Tibial artery (tissue), 4 donors: ENCODE measurements at regions not wholly inside any gene's neighbourhood (a gene's known extent, or its start where the extent isn't known, plus 50 kb on each side); places are given as distances from the start of the nearest gene placed in this dataset.

Experiments used
- DNase-seq, 2 donors: peaks; one replicate each; pipeline ENCODE4 v3.0.0-alpha.2; 2019
- H3K27ac ChIP-seq, 2 donors: fragments of 200-600 bp; sonication (generic) in 1 of 2; 1 replicate in 1 of 2; 2 replicates in 1 of 2; pipeline ENCODE4 v1.5.1; 2018 to 2019; ENCODE audit warnings: mild to moderate bottlenecking in 1 of 2
- H3K27me3 ChIP-seq, 2 donors: fragments of 200-600 bp; sonication (generic) in 1 of 2; one replicate each; pipeline versions ENCODE4 v1.5.1 to v1.6.0; 2016 to 2019
- H3K36me3 ChIP-seq, 3 donors: fragments of 200-600 bp; sonication (generic) in 2 of 3; one replicate each; pipeline ENCODE4 v1.5.1; 2016 to 2019; ENCODE audit warnings: mild to moderate bottlenecking in 2 of 3
- H3K4me1 ChIP-seq, 4 donors: fragments of 200-600 bp; sonication (generic) in 2 of 4; 1 replicate in 3 of 4; 2 replicates in 1 of 4; pipeline ENCODE4 v1.5.1; 2016 to 2019
- H3K4me3 ChIP-seq, 2 donors: fragments of 200-600 bp; sonication (generic) in 1 of 2; 1 replicate in 1 of 2; 2 replicates in 1 of 2; pipeline ENCODE4 v1.5.1; 2018 to 2019; ENCODE audit warnings: mild to moderate bottlenecking in 2 of 2
- H3K9me3 ChIP-seq, 3 donors: fragments of 200-600 bp; sonication (generic) in 1 of 3; one replicate each; pipeline ENCODE4 v1.5.1; 2016 to 2019
- CTCF ChIP-seq, 2 experiments: fragments of 200-600 bp in 1 of 2; fragments of 450-650 bp in 1 of 2; IDR thresholded peaks; one replicate each; pipeline ENCODE4 v1.5.1; 2017 to 2019; ENCODE audit warnings: antibody characterized with exemption in 2 of 2, mild to moderate bottlenecking in 1 of 2, moderate library complexity in 1 of 2
- intact Hi-C: fragments of 100-400 bp; cut with DNase I; formaldehyde crosslinking; loops from one replicate; pipeline ENCODE4 v1.15.0; 2023; ENCODE audit warnings: low total_unique reads

GRCh38 chr20:58092871-58093270, 135.6 kb downstream of the ANKRD60 start:
- intact Hi-C loops, result no loop called here
- no peaks in the 10 kb centered on the region for H3K36me3 ChIP-seq
- no peak for DNase-seq
- no peaks in the 10 kb centered on the region for H3K4me1 ChIP-seq
- H3K4me3 ChIP-seq, result no peak overlapping the region
- no peak overlapping the region for H3K27ac ChIP-seq
- H3K27me3 ChIP-seq, result no peaks in the 10 kb centered on the region
- no peak for TF ChIP-seq CTCF (IDR thresholded peaks at IDR 0.05)
- H3K9me3 ChIP-seq, result no peaks in the 10 kb centered on the region

- intact Hi-C loops, result no loop called here
- Histone ChIP-seq H3K4me3 (no peak overlapping the region), H3K27me3 (no peaks in the 10 kb centered on the region), H3K4me1 (no peaks in the 10 kb centered on the region), H3K9me3 (no peaks in the 10 kb centered on the region), H3K27ac (no peak overlapping the region), H3K36me3 (no peaks in the 10 kb centered on the region)
- TF ChIP-seq CTCF (IDR thresholded peaks at IDR 0.05), result no peak
- no peak for DNase-seq
Measured at GRCh38 chr20:58092353-58092752, 136.1 kb downstream of the ANKRD60 start.

GRCh38 chr20:58091810-58092209, 136.6 kb downstream of the ANKRD60 start:
- H3K4me3 ChIP-seq, result no peak overlapping the region
- no peaks in the 10 kb centered on the region for H3K9me3 ChIP-seq
- H3K36me3 ChIP-seq, result no peaks in the 10 kb centered on the region
- H3K4me1 ChIP-seq, result no peaks in the 10 kb centered on the region
- no peak for TF ChIP-seq CTCF (IDR thresholded peaks at IDR 0.05)
- H3K27ac ChIP-seq, result no peak overlapping the region
- intact Hi-C loops, result no loop called here
- H3K27me3 ChIP-seq, result no peaks in the 10 kb centered on the region
- DNase-seq, result no peak

GRCh38 chr20:58090161-58090560, 138.3 kb downstream of the ANKRD60 start:
- Histone ChIP-seq H3K4me3 (no peak overlapping the region), H3K27ac (no peak overlapping the region), H3K9me3 (no peaks in the 10 kb centered on the region), H3K27me3 (no peaks in the 10 kb centered on the region), H3K36me3 (no peaks in the 10 kb centered on the region), H3K4me1 (no peaks in the 10 kb centered on the region)
- DNase-seq, result no peak
- TF ChIP-seq CTCF (IDR thresholded peaks at IDR 0.05), result no peak
- intact Hi-C loops, result no loop called here

GRCh38 chr20:58088625-58089024, 139.8 kb downstream of the ANKRD60 start:
- peak in 1 of 2 donors; percentile 3 for DNase-seq
- H3K4me1 ChIP-seq, result no peaks in the 10 kb centered on the region
- H3K27ac ChIP-seq, result no peak overlapping the region
- H3K27me3 ChIP-seq, result no peaks in the 10 kb centered on the region
- H3K36me3 ChIP-seq, result no peaks in the 10 kb centered on the region
- no peak overlapping the region for H3K4me3 ChIP-seq
- H3K9me3 ChIP-seq, result no peaks in the 10 kb centered on the region
- no peak for TF ChIP-seq CTCF (IDR thresholded peaks at IDR 0.05)
- intact Hi-C loops, result loop anchor here (5.0 kb wide), 2 partner anchors 89 to 431 kb away; no protein-coding TSS in a partner anchor

GRCh38 chr20:58088105-58088504, 140.3 kb downstream of the ANKRD60 start:
- H3K36me3 ChIP-seq, result no peaks in the 10 kb centered on the region
- no peaks in the 10 kb centered on the region for H3K27me3 ChIP-seq
- no peak for TF ChIP-seq CTCF (IDR thresholded peaks at IDR 0.05)
- no peaks in the 10 kb centered on the region for H3K9me3 ChIP-seq
- H3K4me1 ChIP-seq, result no peaks in the 10 kb centered on the region
- H3K4me3 ChIP-seq, result no peak overlapping the region
- H3K27ac ChIP-seq, result no peak overlapping the region
- intact Hi-C loops, result loop anchor here (5.0 kb wide), 2 partner anchors 89 to 431 kb away; no protein-coding TSS in a partner anchor
- peak in 1 of 2 donors; percentile 10 for DNase-seq
